GM12864 (cell line): ENCODE measurements at regions not wholly inside any gene's neighbourhood (a gene's known extent, or its start where the extent isn't known, plus 50 kb on each side); places are given as distances from the start of the nearest gene placed in this dataset.
"Not testable (repeated sequence)": the region's sequence is repeated elsewhere in the genome, so short reads cannot be mapped to it uniquely, and the experiment has no call there.

Experiments used
- DNase-seq: peaks from one replicate; pipeline ENCODE4 v3.0.0-alpha.2; 2011; ENCODE audit warnings: low read depth
- H3K4me3 ChIP-seq: 2 replicates; pipeline ENCODE4 v1.5.1; 2011; ENCODE audit warnings: mild to moderate bottlenecking, low read depth, low read length, control low read depth
- TF ChIP-seq, protein P1 (sequence below): IDR thresholded peaks from 2 replicates; pipeline ENCODE4 v1.5.1; 2011; ENCODE audit warnings: low read depth, mild to moderate bottlenecking, moderate library complexity, low read length, control low read depth, inconsistent platforms; ENCODE audit errors: missing control alignments

DNA sequence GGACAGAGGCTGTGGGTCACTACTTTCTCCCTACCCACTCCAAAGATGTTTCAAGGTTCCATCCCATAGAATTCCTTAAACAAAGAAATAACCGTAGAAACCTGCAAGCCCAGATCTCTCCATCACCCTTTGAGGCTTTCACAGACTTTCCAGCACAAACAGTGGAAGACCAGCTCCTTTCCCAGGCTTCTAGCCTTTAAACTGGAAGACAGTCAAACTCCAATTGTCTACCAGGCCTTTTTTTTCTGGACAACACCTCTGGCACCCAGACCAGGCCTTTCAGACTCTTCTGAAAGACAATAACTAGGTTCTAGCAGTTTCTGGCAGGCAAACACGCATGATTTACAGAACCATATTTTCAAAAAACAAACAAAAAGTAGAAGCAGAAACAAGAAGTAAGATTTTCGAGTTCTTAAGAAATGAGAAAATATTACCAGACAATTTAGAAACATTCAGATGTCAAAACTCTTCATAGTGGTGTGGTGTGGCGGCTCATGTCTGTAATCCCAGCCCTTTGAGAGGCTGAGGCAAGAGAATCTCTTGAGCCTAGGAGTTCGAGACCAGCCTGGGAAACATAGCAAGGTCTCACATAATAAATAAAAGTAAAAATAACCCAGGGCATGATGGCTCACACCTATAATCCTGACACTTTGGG, 73.0 kb upstream of the EPCAM start:
- no peak overlapping the region for H3K4me3 ChIP-seq
- no peak for DNase-seq
- TF ChIP-seq, protein P1, sequence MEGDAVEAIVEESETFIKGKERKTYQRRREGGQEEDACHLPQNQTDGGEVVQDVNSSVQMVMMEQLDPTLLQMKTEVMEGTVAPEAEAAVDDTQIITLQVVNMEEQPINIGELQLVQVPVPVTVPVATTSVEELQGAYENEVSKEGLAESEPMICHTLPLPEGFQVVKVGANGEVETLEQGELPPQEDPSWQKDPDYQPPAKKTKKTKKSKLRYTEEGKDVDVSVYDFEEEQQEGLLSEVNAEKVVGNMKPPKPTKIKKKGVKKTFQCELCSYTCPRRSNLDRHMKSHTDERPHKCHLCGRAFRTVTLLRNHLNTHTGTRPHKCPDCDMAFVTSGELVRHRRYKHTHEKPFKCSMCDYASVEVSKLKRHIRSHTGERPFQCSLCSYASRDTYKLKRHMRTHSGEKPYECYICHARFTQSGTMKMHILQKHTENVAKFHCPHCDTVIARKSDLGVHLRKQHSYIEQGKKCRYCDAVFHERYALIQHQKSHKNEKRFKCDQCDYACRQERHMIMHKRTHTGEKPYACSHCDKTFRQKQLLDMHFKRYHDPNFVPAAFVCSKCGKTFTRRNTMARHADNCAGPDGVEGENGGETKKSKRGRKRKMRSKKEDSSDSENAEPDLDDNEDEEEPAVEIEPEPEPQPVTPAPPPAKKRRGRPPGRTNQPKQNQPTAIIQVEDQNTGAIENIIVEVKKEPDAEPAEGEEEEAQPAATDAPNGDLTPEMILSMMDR, result no peak

DNA sequence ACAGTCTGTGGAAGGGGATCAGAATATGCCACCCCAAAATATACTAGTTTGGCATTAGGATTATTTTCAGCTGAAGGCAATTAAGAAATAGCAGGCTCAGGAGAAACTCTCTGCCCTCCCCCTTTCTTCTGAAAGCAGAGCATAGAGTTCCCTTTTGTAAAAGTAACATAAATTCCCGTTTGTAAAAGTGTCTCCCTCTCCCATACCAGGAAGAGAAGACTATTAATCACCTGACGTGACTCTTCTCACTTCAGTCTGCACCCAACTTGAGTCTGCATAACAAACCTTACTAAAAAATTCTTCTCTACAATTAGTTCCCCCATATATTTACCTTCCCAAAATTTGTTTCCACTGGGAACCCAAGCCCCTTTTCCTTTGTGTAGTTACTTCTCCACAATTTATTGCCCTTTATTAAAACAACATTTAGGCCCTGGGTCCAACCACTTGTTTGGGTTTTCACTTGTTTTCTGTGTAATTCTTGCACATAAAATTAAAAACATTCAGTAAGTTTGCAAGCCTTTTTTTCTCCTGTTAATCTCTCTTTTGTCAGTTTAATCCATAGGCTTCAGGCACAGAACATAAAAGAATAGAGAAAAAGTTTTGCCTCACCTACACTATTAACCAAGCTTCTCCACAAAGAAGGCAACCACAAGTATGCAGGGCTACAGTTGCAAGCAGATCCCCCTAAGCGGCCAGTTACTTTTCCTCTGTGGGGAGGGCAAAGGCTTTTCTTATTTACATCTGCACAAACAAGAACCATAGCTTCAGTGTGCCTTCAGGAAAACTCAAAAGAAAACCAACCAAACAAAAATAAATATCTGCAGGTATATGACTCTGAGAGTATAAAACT, 73.8 kb upstream of the EPCAM start:
- no peak for DNase-seq
- TF ChIP-seq, protein P1, result no peak
- H3K4me3 ChIP-seq, result no peak overlapping the region

DNA sequence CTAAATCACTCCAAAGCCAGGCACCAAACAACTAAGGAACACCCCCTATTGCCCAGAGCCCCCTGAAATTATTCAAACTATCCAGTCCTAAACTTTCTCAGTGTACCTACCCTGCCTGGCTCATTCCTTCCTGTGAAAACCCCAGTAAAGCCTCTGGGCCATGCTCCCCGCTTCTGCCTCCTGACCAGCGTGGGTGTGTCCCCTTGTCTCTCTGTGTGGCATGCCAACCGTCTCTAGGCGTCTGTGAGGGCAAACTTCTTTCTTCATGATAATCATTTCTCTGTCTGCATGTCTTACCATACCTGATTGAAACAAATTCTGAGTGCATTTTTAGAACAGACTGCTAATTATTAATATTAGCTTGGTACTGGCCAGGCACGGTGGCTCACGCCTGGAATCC, 75.1 kb upstream of the EPCAM start:
- no peak for DNase-seq

DNA sequence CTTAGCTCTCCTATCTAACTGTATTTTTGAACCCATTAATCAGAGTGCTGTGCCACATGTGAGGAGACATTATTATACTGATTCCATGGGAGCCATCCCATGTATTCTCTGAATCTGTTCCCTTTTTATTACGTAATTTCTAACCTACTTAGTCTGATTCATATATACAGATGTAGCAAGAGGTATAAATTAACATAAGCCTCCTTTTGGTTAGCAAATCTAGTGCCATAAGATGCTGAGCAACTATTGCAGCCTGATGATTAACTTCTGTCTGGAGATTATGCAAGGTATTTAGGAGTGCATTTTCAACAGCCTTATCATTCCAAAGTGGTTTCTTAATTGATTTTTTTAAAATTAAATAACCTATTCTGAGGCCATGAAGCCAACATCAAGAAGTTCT, 80.2 kb upstream of the EPCAM start:
- TF ChIP-seq, protein P1, result no peak
- no peak for DNase-seq
- no peak overlapping the region for H3K4me3 ChIP-seq

More for the DNA sequence above, 75.1 kb upstream of the EPCAM start:
- H3K4me3 ChIP-seq, result no peak overlapping the region
- TF ChIP-seq, protein P1, result no peak

DNA sequence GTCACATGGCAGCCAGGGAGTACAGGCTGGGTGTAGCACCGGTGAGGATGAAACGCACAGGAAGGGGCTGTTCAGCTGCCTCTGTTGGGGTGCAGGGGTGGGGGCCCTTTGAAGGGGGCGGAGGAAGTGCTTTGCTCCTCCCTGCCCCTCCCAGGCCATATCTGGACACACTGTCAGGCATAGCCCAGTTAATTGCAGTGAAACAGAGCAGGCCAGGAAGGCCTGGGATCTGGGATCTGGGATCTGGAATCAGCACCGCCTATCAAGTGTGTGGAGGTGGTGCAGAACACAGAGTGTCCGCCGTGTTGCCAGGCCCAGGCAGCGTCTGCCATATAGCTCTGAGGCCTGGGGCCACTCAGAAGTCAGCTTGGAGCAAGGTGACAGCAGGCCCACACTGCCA, 85.5 kb upstream of the EPCAM start:
- TF ChIP-seq, protein P1, result no peak
- DNase-seq, result no peak
- H3K4me3 ChIP-seq, result no peak overlapping the region

DNA sequence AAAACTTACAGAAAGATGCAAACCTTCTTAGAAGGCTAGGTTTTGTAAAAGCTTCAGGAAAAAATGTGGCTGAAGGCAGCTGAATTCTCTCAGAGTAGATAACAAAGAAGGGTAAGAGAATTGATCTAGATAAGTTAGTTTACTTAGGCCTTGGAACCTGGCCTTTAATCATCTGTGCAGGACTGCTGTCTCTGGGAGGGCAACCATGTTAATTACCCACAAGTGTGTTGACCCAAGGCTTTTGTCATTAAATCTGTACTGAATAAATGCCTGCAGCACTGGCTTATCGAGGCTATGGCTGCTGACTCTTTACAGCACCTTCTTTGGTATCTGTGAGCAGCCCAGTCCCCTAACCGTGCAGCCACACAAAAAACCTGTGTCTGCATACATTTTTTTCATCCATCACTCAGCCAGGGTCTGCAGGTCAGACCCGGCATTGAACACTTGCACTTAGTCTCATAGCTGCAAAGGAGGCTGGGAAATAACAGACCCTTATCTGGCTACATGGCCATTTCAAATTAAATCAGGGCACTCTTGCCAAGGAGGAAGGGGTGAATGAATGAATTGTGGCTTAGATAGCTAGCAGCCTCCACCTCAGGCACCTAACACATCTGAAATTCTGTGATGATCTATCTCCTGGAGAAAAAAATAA, 86.4 kb upstream of the EPCAM start:
- DNase-seq, result no peak
- TF ChIP-seq, protein P1, result no peak
- H3K4me3 ChIP-seq, result no peak overlapping the region

DNA sequence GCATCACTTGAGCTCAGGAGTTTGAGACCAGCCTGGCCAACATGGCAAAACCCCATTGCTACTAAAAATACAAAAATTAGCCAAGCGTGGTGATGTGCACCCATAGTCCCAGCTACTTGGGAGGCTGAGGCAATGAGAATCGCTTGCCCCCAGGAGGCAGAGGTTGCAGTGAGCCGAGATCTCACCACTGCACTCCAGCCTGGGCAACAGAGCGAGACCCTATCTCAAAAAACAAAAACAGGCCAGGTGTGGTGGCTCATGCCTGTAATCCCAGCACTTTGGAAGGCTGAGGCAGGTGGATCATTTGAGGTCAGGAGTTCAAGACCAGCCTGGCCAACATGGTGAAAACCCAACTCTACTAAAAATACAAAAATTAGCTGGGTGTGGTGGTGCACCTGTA, 89.6 kb upstream of the EPCAM start:
- not testable (repeated sequence) for DNase-seq, H3K4me3 ChIP-seq
